NOMO-1 (cell line): ENCODE measurements at regions not wholly inside any gene's neighbourhood (a gene's known extent, or its start where the extent isn't known, plus 50 kb on each side); places are given as distances from the start of the nearest gene placed in this dataset.
"Not testable (repeated sequence)": the region's sequence is repeated elsewhere in the genome, so short reads cannot be mapped to it uniquely, and the experiment has no call there.

Experiments
- DNase-seq, 2 experiments: peaks; one replicate each; lab custom pipeline; 2025; ENCODE audit not compliant: unreplicated experiment in 2 of 2; lab: John Stamatoyannopoulos, UW

DNA sequence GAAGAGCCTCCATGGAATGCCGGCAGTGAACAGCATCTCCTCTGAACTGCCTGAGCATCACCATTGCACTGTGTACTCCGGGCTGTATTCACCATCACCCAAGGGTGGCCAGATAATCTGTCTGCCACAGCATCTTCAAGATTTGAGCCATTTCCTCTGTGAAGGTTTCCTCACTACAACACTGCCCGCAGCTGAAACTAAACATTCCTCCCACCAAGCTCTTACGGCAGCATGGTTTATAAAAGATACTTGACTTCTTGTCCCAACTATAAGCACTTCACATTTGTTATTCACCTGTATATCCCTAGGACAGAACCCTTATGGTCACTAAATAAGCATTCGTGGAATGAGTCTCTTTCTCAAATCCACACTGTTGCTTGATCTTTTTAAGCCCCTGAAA lies 125.9 kb downstream of the SST start:
- no peak for DNase-seq

- no peak for DNase-seq
Observed at GRCh38 chr3:187540847-187541246, 129.3 kb downstream of the SST start.

GRCh38 chr3:187536185-187536584 lies 134.0 kb downstream of the SST start:
- DNase-seq = no peak

GRCh38 chr3:187533797-187534196 lies 136.4 kb downstream of the SST start:
- no peak for DNase-seq

GRCh38 chr3:187531831-187532230 lies 138.4 kb downstream of the SST start:
- DNase-seq = no peak

DNA sequence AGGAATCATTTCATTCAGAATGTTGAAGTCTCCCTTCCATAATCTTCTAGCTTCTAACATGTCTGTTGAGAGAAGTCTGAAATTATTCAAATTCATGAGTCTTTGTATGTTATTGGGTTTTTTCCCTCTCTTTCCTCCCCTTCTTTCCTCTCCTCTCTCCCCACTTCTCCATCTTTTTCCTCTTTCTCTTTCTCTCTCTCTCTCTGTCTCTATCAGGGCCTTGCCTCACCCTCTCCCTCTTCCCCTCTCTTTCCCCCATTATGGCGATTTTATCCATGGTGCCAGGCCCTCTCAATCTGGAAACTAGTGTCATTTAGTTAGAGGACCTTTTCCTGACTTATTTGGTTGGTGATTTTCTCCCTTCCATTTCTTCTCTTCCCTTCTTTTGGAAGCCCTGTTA lies 147.3 kb downstream of the SST start:
- no peak for DNase-seq

GRCh38 chr3:187522293-187522692 lies 147.9 kb downstream of the SST start:
- peak in 1 of 2 experiments; percentile 69 for DNase-seq

- peak; percentile 17 to 59 for DNase-seq
Observed at GRCh38 chr3:187521546-187521945, 148.6 kb downstream of the SST start.

GRCh38 chr3:187520027-187520945 lies 149.9 kb downstream of the SST start:
- DNase-seq = no peak

DNA sequence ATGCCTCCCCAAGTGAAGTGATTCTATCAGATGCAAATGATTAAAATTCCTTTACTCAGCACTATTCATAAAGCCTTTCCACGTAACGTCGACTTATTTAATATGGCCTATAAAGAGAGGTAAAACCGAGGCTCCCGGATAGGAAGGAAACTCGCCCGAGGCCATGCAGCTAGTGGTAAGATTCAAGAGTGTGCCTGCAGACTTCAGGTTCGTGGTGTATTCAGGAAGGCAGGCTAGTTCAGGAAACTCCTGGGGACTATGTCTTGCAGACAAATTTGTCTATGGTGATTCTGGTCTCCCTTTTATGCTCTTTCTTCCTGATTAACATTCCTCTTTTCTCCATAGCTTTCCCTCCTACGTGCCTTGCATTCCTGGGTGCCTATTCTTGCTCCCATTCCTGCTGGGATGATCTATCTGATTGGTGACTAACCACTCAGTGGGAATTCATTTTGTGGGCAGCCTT lies 150.7 kb downstream of the SST start:
- DNase-seq = no peak

GRCh38 chr3:187518616-187519015 lies 150.4 kb downstream of the RTP4 start:
- DNase-seq = no peak

GRCh38 chr3:187518207-187518606 lies 150.0 kb downstream of the RTP4 start:
- no peak for DNase-seq

- DNase-seq = no peak
Observed at GRCh38 chr3:187516446-187517185, 148.4 kb downstream of the RTP4 start.

- no peak for DNase-seq
Observed at GRCh38 chr3:187507905-187508304, 139.7 kb downstream of the RTP4 start.

GRCh38 chr3:187507266-187507665 lies 139.1 kb downstream of the RTP4 start:
- DNase-seq = no peak

DNA sequence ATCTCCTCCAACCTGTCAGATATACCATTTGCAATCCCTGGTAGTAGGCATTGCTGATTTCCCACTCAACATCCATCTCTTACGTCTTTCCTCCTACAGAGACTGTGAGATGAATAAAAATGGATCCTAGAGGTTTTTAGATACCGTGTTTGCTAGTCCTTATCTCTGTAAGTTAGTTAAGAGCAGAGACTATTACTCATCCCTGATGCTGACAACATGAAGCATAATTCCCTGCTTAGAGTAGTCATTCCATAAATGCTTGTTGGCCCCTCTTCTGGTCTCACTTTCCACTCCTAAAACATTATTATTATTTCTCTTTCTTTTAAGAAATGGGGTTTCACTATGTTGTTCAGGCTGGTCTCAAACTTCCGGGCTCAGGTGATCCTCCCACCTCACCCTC lies 136.2 kb downstream of the RTP4 start:
- DNase-seq = no peak

DNA sequence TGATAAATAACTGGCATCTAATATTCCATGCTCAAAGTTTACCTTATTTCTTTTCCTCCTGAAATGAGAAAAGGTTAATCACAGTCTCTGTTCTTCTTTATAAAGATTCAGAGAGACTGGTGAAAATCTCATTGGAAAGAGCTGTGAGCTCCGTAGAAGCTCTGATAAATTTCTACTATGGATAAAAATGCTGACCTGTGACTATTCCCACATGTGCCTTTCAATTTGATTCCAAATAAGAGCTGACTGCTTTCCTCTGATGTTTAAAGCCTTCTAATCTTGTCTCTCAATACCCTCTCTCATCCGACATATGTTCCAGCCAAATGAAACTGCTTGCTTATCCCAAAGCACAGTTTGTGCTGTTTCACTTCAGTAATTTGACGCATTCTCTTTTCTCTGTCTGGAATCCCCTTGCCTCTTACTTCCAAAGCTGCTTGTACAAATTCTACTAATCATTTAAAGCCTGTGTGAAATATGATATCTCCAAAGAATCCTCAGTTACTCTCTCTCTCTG lies 130.1 kb downstream of the RTP4 start:
- DNase-seq = no peak

DNA sequence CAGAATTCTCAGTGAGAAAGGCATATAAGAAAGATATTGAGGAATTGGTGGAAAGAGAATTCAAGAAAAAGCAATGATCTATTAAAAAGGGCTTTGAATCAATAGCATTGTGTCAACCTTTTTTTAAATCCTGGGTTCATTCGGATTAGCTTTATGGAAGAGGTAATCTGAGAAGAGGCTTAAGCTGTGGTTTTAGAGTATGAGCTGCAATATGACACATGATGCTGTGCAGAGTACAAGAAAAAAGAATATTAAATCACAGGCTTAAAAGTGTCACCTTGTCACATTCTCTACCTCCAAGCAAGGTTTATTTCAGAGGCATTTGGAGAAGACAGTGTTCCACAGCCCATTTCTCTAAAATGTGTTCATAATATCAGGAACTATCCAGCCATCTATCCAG lies 128.9 kb downstream of the RTP4 start:
- DNase-seq = no peak

DNA sequence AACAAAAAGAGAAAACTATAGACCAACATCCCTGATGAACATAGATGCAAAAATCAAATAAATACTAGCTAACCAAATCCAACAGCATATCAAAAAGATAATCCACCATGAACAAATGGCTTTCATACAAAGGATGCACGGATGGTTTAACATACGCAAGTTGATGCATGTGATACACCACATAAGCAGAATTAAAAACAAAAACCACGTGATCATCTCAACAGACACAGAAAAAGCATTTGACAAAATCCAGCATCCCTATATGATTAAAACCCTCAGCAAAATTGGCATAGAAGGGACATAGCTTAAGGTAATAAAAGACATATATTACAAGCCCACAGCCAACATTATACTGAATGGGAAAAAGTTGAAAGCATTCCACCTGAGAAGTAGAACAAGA lies 125.9 kb downstream of the RTP4 start:
- not testable (repeated sequence) for DNase-seq

GRCh38 chr3:187491371-187491770 lies 123.2 kb downstream of the RTP4 start:
- DNase-seq = no peak

- DNase-seq = no peak
Observed at GRCh38 chr3:187490366-187490765, 122.2 kb downstream of the RTP4 start.
